Transverse colon (tissue), 4 donors: ENCODE measurements at regions not wholly inside any gene's neighbourhood (a gene's known extent, or its start where the extent isn't known, plus 50 kb on each side); places are given as distances from the start of the nearest gene placed in this dataset.
"Not testable (repeated sequence)": the region's sequence is repeated elsewhere in the genome, so short reads cannot be mapped to it uniquely, and the experiment has no call there.

Source experiments
- DNase-seq: peaks from one replicate; pipeline ENCODE4 v3.0.0-alpha.2; 2019
- H3K27ac ChIP-seq, 4 donors: fragments of 200-600 bp; sonication (generic); 2 replicates each; pipeline ENCODE4 v1.5.1; 2016 to 2018; ENCODE audit warnings: inconsistent platforms in 4 of 4
- H3K27me3 ChIP-seq: fragments of 200-600 bp; sonication (generic); 2 replicates; pipeline ENCODE4 v1.5.1; 2017; ENCODE audit warnings: inconsistent platforms
- H3K36me3 ChIP-seq, 4 donors: fragments of 200-600 bp; sonication (generic); 2 replicates each; pipeline ENCODE4 v1.5.1; 2017 to 2019; ENCODE audit warnings: inconsistent platforms in 4 of 4
- H3K4me1 ChIP-seq, 4 donors: fragments of 200-600 bp; sonication (generic); 2 replicates each; pipeline ENCODE4 v1.5.1; 2017 to 2020; ENCODE audit warnings: inconsistent platforms in 4 of 4
- H3K4me3 ChIP-seq, 4 donors: fragments of 200-600 bp; sonication (generic); 1 replicate in 1 of 4; 2 replicates in 3 of 4; pipeline versions ENCODE4 v1.5.1 to v1.6.1; 2017 to 2019; ENCODE audit warnings: inconsistent platforms in 4 of 4
- H3K9me3 ChIP-seq, 2 donors: fragments of 200-600 bp; sonication (generic); 2 replicates each; pipeline ENCODE4 v1.5.1; 2017 to 2019; ENCODE audit warnings: inconsistent platforms in 2 of 2
- CTCF ChIP-seq, 5 experiments: fragments of 200-600 bp in 3 of 5; fragments of 450-650 bp in 2 of 5; sonication (generic) in 3 of 5; IDR thresholded peaks; 1 replicate in 2 of 5; 2 replicates in 3 of 5; pipeline ENCODE4 v1.5.1; 2016 to 2017; ENCODE audit warnings: antibody characterized with exemption in 5 of 5, inconsistent platforms in 3 of 5, mild to moderate bottlenecking in 2 of 5, moderate library complexity in 1 of 5
- EP300 ChIP-seq: sonication (generic); formaldehyde crosslinking; IDR thresholded peaks from one replicate; pipeline ENCODE4 v1.6.1; 2017; ENCODE audit warnings: antibody characterized with exemption, low read depth
- POLR2A ChIP-seq: fragments of 450-650 bp; IDR thresholded peaks from one replicate; pipeline ENCODE4 v1.6.1; 2016; ENCODE audit warnings: antibody characterized with exemption, mild to moderate bottlenecking, moderate library complexity
- POLR2AphosphoS5 ChIP-seq, 3 donors: sonication (generic); formaldehyde crosslinking; IDR thresholded peaks; one replicate each; pipeline ENCODE4 v1.6.1; 2016; ENCODE audit warnings: antibody characterized with exemption in 3 of 3
- WGBS, 2 donors: methylation state at CpG; one replicate each; pipeline ENCODE4 v1.1.5; 2018; ENCODE audit warnings: low coverage in 1 of 2; 5-methylcytosine and 5-hydroxymethylcytosine counted together
- in situ Hi-C, 4 donors: fragments of 200-750 bp; cut with MboI; loops; one replicate each; pipeline versions ENCODE4 v1.15.0 to v1.15.1; 2017; ENCODE audit warnings: low sequenced_read_pairs in 3 of 4, low pct_ligation_motif_present in 1 of 4, low pct_unique_long_range_greater_than_20kb in 1 of 4
- intact Hi-C: fragments of 100-400 bp; cut with DNase I; formaldehyde crosslinking; loops from one replicate; pipeline ENCODE4 v1.15.1; 2023; ENCODE audit warnings: low total_unique reads

DNA sequence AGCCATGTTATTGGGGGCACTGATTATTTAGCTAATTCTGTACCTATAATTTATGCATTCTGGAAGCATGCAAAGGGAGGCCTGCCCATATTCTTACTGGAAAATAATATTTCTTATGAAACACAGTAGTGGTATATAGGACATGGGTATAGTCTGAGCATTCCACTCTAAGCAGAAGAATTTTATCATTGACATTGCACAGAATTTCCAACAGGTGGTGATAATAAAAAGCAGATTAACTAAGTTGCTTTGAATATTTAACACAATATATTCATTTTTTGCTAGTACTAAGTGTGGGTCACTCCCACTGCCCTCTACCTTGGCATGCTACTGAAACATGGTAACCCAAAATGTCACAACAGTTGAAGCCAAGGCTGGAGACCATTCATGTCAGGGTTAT lies 728.8 kb upstream of the FAT3 start:
- Histone ChIP-seq H3K36me3 (no peaks in the 10 kb centered on the region), H3K27me3 (no peaks in the 10 kb centered on the region), H3K4me1 (no peaks in the 10 kb centered on the region), H3K9me3 (no peaks in the 10 kb centered on the region), H3K27ac (no peak overlapping the region), H3K4me3 (no peak overlapping the region)
- no peak for TF ChIP-seq POLR2A
- no peak for TF ChIP-seq CTCF (IDR thresholded peaks at IDR 0.05)
- no peak for TF ChIP-seq POLR2AphosphoS5 (IDR thresholded peaks at IDR 0.05)
- no peak for TF ChIP-seq EP300
- in situ Hi-C loops: no loop called here
- DNase-seq: no peak
- intact Hi-C loops: no loop called here

DNA sequence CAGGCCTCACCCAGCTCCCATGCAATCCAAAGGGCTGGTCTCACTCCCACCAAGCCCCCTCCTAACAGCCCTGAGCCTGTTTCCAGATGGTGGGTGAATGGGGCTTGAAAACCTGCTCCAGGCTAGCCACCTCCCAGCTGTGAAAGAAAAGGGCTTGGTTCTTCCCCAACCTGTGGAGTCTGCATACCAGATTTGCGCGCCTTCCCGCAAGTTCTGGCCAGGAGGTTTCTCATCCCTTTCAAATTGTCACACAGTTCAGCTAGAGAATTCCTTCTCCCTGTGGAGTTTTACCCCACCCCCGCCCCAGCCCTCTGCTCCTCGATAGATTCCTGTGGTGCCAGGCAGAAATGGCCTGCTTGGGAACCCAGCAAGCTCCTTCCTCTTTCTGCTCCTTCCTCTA lies 734.6 kb upstream of the FAT3 start:
- intact Hi-C loops (no loop called here), in situ Hi-C loops (no loop called here)
- no peak for DNase-seq
- 0 to 54% methylated on average over 1 to 5 of the region's 5 CpGs for WGBS, 2 donors
- Histone ChIP-seq H3K9me3 (peaks cover 0 to 2% of the 10 kb centered on the region in 2 donors), H3K4me1 (no peaks in the 10 kb centered on the region), H3K4me3 (no peak overlapping the region), H3K27me3 (no peaks in the 10 kb centered on the region), H3K36me3 (no peaks in the 10 kb centered on the region), H3K27ac (no peak overlapping the region)
- TF ChIP-seq POLR2AphosphoS5 (IDR thresholded peaks at IDR 0.05) (no peak), CTCF (IDR thresholded peaks at IDR 0.05) (no peak), POLR2A (no peak), EP300 (no peak)

DNA sequence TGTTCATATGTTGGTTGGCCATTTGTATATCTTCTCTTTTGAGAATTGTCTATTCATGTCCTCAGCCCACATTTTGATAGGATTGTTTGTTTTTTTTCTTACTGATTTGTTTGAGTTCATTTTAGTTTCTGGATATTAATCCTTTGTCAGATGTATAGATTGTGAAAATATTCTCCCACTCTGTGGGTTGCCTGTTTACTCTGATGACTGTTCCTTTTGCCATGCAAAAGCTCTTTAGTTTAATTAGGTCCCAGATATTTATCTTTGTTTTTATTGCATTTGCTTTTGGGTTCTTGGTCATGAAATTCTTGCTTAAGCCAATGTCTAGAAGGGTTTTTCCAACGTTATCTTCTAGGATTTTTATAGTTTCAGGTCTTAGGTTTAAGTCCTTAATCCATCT lies 740.7 kb upstream of the FAT3 start:
- H3K27ac ChIP-seq, in situ Hi-C loops, intact Hi-C loops, H3K9me3 ChIP-seq, H3K4me3 ChIP-seq, H3K27me3 ChIP-seq, H3K36me3 ChIP-seq, H3K4me1 ChIP-seq, DNase-seq: not testable (repeated sequence)
- 55 to 71% methylated on average over 1 of the region's 1 CpG for WGBS, 2 donors

DNA sequence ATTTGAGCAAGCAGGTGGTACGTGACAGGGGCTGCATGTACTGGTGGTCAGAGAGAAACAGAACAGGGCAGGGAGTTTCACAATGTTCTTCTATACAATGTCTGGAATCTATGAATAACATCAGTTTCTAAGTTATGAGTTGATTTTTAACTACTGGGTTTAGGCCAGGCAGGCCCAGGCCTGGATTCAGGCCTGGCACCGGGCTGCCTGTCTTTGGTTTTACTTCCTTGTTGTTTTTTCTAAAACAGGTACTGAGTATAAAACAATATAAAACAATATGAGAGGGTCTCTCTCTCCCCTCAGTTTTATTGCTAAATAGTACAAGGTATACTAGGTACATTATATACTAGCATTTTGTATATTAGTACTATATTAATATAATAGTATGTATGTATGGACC lies 742.7 kb upstream of the FAT3 start:
- H3K9me3 ChIP-seq, H3K27me3 ChIP-seq, H3K27ac ChIP-seq, in situ Hi-C loops, H3K4me1 ChIP-seq, H3K36me3 ChIP-seq, DNase-seq, intact Hi-C loops, H3K4me3 ChIP-seq: not testable (repeated sequence)
- WGBS, 2 donors: 36 to 41% methylated on average over 2 of the region's 2 CpGs

DNA sequence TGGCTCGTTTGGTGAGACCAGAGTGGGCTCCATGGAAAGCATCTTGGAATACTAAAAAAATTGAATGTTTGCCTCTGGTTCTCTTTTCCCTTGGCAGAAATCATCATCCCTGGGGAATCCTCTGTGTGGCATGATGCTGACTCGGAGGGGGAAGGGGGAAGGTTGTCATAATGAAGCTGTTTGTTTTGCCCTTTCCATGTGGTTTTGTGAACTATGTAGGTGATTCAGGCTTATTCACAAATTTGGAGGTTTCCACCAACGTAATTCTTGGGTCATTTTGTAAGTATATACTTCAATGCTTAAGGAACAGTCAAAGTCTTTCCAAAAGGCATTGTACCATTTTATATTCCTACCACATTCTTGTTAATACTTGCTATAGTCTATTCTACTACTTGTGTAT lies 754.0 kb upstream of the FAT3 start:
- TF ChIP-seq POLR2AphosphoS5 (IDR thresholded peaks at IDR 0.05) (no peak), CTCF (IDR thresholded peaks at IDR 0.05) (no peak), POLR2A (no peak), EP300 (no peak)
- no peak for DNase-seq
- no peaks in the 10 kb centered on the region for H3K4me1 ChIP-seq
- no peak overlapping the region for H3K4me3 ChIP-seq
- WGBS, 2 donors: 61 to 64% methylated on average over 1 to 3 of the region's 3 CpGs
- in situ Hi-C loops (no loop called here), intact Hi-C loops (no loop called here)
- H3K9me3 ChIP-seq: no peaks in the 10 kb centered on the region
- H3K27ac ChIP-seq: no peak overlapping the region
- H3K36me3 ChIP-seq: no peaks in the 10 kb centered on the region
- no peaks in the 10 kb centered on the region for H3K27me3 ChIP-seq
